HS-5 (cell line): ENCODE measurements at regions not wholly inside any gene's neighbourhood (a gene's known extent, or its start where the extent isn't known, plus 50 kb on each side); places are given as distances from the start of the nearest gene placed in this dataset.

Source experiments
- DNase-seq: peaks from one replicate; pipeline ENCODE4 v3.0.0-alpha.2; 2012; ENCODE audit warnings: low read depth

GRCh38 chr7:46165276-46165675, 244.2 kb upstream of the IGFBP3 start:
- DNase-seq = no peak

GRCh38 chr7:46164629-46165028, 243.6 kb upstream of the IGFBP3 start:
- DNase-seq = no peak

- no peak for DNase-seq
Observed at GRCh38 chr7:46163246-46163645, 242.2 kb upstream of the IGFBP3 start.

DNA sequence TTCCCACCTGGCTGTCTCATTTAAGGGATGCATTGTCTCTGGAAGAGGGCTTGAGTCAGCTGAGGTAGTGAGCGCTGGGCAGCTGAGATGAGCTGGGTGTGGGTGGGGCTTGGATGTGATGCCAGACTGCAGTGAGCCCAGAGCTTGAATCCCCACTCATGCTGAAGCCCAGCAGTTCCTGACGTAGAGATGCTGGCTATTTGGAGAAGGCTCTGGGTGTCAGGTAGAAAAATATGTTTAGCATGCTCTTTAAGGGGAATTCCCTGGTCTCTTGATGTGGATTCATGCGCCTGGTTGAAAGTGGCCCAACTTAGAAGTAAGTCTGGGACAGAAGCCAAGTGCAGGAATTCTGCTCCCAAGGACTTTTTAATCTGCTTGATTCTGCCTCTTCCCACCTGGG, 241.5 kb upstream of the IGFBP3 start:
- no peak for DNase-seq

GRCh38 chr7:46160861-46161260, 239.8 kb upstream of the IGFBP3 start:
- DNase-seq = no peak

- no peak for DNase-seq
Observed at GRCh38 chr7:46157931-46158330, 236.9 kb upstream of the IGFBP3 start.

DNA sequence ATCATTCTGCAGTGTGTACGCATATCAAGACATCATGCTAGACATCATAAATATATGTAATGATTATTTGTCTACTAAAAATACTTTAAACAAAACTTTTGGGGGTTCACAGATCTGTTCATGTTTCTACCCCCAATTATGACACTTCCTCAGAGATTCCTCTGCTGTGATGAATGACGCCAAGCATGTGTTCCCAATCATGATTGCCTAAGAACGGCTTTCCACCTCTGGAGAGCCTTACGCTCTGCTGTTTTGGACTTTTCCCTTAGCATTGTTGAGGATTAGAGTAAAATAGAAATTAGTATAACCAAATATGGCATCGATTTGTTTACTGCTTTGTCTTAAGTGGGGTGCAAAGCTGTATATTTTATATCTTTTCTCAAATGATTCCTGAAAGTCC, 236.3 kb upstream of the IGFBP3 start:
- DNase-seq = no peak

- no peak for DNase-seq
Observed at GRCh38 chr7:46156853-46157252, 235.8 kb upstream of the IGFBP3 start.

- DNase-seq = no peak
Observed at GRCh38 chr7:46156086-46156485, 235.0 kb upstream of the IGFBP3 start.

DNA sequence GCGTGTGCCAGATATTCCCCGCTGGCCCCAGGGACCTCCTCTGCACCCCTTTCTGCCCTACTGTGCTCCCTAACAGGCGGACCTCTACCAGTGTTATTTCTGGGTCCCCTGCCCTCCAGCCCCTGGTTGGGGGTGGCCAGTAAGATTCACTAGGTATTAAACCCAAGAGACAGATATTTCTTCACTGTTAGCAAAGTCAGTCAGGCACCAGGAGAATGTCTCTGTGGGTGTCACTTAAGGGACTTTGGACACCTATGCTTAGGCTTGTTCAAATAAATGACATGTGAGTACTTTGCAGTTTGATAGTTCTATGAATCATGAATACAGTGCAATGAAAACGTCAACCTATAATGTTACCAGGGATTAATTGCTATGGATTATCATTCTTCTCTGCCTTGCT, 234.3 kb upstream of the IGFBP3 start:
- DNase-seq = no peak

- no peak for DNase-seq
Observed at GRCh38 chr7:46153951-46154787, 233.1 kb upstream of the IGFBP3 start.

GRCh38 chr7:46153583-46153950, 232.5 kb upstream of the IGFBP3 start:
- DNase-seq = no peak

DNA sequence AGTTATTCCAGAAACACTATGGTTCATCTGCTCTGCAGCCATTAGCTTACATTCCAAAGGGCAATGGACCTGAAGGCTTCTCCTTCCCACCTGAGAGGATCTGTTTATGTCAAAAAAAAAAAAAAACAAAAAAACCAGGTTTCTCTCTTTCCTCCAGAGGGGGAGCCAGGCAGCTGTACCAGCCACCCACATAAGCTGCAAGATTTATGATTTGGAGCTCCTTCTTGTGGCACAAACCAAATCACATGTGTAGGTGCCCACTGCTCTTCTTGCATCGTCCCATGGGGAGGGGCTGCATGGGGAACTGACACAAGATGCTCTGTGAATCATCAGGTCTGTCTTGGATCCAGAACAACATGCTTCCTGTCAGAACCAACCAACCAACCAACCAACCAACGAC, 231.6 kb upstream of the IGFBP3 start:
- DNase-seq = no peak

DNA sequence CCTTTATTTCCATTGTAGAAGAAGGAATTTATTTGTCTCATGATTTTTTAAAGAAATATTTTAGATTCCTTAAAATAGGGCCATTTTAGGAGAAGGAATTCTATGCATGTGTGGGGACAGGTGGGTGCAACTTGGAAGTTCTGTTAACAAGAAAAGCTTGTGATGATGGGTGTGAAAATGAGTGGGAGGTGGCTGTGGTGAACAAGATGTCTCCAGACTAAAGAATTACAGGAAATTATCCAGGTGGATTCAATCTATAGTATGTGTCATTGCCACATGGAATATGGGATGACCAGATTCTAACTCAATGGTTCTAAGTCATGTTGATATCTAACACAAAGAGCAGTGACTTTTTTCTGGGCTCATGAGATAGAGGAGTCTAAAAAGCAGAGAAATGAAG, 229.6 kb upstream of the IGFBP3 start:
- no peak for DNase-seq

DNA sequence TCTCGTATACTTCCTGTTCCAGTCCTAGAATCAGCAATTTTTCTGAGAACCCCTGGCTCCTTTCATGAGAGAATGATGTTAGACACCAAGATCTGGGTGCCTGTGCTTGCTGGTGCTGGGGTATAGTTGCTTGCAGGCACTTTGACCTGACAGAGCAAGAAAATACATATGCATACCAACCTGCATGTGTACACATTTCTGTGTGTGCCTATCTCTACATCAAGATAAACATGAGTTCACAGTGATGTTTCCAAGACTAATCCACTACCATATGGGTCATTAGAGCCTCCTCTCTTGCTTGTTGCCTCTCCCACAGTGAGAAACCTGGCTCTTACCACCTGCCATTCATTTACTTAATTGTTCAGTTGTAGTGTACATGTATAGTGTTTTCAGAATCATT, 229.1 kb upstream of the IGFBP3 start:
- DNase-seq = no peak

DNA sequence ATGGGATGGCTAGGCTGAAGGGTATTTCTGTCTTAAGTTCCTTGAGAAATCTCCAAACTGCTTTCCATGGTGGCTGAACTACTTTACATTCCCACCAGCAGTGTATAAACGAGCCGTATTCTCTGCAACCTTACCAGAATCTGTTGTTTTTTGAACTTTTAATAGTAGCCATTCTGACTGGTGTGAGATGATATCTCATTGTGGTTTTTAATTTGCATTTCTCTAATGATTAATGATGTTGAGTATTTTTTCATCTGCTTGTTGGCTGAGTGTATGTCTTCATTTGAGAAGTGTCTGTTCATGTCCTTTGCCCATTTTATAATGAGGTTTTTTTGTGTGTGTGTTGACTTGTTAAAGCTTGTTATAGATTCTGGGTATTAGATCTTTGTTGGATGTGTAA, 226.8 kb upstream of the IGFBP3 start:
- DNase-seq = no peak

DNA sequence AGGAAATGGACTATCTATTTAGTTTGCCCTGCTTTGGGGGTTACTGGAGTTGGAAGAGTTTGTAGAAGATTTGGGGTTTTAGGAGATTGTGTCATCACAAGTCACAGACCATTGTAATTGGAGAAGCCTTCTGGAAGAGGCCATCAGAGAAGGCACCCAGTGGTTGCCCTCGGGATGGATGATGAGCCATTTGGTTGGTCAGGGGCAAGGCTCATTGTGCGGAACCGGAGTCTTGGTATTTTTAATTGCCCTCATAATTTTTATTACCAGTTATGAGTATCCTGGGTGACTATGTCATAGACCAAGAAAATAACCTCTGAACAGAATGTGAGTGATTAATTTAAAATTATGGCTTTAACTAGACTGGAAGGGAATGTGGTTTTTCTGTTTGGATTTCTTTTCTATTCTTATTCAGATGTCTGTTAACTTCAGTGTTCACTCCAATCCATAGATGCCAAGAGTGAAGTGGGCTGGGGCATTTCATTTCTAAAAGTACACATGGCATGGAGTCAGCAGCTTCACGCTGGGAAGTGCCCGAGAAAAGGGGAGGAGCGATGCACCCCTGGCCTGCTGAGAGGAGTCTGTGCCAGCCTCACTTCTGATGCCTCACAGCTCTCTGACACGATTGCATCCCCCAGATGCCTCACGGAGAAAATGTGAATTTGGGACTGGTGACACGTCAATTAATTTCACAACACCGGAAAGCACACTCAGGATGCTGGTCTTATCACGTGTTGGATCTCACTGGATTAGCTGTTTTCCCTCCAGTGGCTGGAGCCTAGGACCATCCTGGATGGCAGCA, 225.6 kb upstream of the IGFBP3 start:
- DNase-seq = peak; percentile 98

GRCh38 chr7:46145412-46145811, 224.3 kb upstream of the IGFBP3 start:
- DNase-seq = peak; percentile 100

DNA sequence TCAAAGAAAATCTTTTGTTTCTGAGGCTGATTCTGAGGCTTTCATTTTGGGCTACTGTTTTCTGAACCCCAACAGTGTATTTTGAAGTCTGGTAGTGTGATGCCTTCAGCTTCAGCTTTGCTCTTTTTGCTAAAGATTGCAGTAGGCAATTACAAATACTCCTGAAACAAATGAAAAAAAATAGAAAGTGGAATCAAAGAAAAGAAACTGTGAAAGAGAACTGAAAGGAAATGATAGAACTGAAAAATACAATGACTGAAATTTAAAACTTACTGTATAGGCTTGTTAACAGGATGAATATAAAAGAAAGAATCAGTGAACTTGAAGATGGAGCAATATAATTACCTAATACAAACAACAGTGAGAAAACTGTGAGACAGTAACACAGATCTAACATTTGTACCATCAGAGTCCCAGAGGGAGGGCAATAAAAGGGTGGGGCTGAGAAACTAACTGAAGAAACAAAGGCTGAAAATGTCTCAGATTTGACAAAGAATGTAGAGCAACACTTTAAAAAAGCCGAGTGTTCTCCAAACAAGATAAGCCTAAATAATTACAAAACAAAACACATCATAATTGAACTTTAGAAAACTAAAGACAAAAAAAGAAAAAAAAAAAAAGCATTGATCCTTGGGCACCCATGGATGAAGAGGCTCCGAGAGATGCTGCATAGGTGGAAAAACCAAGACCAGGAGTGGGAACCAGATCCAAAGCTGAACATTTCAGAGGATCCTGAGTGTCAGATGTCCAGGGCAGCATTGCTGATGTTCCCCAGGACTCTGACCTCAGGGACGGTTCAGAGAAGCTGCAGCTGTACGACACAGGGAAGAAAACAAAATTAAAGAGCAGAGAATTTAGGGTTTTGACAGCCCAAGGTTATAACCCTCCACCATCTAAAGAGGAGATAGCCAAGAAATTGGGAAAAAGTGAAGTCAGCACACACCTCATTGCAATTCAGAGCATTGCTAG, 223.2 kb upstream of the IGFBP3 start:
- no peak for DNase-seq

GRCh38 chr7:46143421-46143820, 222.3 kb upstream of the IGFBP3 start:
- DNase-seq = no peak

DNA sequence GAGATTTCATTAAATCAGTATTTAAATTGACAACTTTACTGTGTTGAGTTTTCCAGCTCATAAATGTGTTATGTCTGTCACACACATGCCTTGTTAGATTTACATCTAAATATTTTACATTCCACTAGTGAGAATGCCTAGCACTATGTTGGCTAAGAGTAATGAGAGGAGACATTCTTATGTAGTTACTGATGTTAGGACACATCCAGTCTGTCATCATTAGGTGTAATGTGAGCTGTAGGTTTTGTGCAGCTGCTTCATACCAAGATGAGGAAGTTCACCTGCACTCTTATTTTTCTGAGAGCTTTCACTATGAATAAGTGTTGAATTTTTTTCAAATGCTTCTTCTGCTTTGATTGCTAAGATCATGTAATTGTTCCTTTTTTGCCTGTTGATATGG, 218.0 kb upstream of the IGFBP3 start:
- DNase-seq = peak; percentile 88

DNA sequence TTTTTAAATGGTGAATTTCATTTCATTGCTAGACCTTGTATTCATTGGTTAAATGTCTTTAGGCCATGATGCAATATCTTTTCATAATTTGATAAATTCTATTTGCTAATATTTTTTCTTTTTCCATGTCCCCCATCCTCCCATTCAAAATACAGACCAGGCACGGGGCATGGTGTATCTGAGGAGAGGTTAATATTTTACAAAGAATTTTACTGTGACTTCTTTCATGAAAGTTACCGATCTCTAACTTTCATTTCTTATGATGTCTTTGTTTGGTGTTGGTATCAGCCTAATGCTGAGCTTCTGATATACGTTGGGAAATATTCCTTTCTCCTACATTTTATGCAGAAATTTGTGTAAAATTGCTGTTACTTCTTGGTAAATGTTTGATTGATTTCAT, 216.7 kb upstream of the IGFBP3 start:
- no peak for DNase-seq
